Gastroesophageal sphincter (tissue), 3 donors: ENCODE measurements at regions not wholly inside any gene's neighbourhood (a gene's known extent, or its start where the extent isn't known, plus 50 kb on each side); places are given as distances from the start of the nearest gene placed in this dataset.

Experiments used
- POLR2A ChIP-seq, 2 donors: fragments of 450-650 bp; IDR thresholded peaks; one replicate each; pipeline ENCODE4 v1.6.1; 2017; ENCODE audit warnings: antibody characterized with exemption in 2 of 2, mild to moderate bottlenecking in 2 of 2, moderate library complexity in 1 of 2
- TF ChIP-seq, protein P1 (sequence below), 4 experiments: fragments of 200-600 bp in 2 of 4; fragments of 450-650 bp in 2 of 4; sonication (generic) in 1 of 4; IDR thresholded peaks; one replicate each; pipeline ENCODE4 v1.5.1; 2017 to 2019; ENCODE audit warnings: antibody characterized with exemption in 4 of 4, mild to moderate bottlenecking in 2 of 4, moderate library complexity in 2 of 4

DNA sequence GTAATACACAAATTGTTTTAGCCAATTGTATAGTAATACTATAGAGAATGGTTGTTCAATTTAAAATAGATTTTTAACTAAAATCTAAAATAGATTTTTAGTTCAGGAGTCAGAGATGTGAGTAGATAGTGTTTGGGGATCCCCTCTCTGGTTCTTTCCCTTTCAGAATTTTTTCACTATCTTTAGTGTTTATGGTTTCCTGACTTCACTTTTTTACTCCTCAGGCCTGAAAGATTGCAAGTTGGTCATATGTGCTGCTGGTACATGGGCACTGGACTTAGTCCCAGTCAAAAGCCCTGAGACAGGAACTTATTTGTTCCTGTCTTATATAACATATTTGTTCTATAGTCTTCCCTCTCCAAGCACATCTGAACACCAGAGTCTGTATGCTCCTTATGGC is 96.8 kb upstream of the ATP1B1 start:
- TF ChIP-seq, protein P1, sequence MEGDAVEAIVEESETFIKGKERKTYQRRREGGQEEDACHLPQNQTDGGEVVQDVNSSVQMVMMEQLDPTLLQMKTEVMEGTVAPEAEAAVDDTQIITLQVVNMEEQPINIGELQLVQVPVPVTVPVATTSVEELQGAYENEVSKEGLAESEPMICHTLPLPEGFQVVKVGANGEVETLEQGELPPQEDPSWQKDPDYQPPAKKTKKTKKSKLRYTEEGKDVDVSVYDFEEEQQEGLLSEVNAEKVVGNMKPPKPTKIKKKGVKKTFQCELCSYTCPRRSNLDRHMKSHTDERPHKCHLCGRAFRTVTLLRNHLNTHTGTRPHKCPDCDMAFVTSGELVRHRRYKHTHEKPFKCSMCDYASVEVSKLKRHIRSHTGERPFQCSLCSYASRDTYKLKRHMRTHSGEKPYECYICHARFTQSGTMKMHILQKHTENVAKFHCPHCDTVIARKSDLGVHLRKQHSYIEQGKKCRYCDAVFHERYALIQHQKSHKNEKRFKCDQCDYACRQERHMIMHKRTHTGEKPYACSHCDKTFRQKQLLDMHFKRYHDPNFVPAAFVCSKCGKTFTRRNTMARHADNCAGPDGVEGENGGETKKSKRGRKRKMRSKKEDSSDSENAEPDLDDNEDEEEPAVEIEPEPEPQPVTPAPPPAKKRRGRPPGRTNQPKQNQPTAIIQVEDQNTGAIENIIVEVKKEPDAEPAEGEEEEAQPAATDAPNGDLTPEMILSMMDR (IDR thresholded peaks at IDR 0.05) = no peak
- TF ChIP-seq POLR2A (IDR thresholded peaks at IDR 0.05) = no peak
